ENCODE measurements at regions not wholly inside any gene's neighbourhood (a gene's known extent, or its start where the extent isn't known, plus 50 kb on each side); places are given as distances from the start of the nearest gene placed in this dataset.

DNA sequence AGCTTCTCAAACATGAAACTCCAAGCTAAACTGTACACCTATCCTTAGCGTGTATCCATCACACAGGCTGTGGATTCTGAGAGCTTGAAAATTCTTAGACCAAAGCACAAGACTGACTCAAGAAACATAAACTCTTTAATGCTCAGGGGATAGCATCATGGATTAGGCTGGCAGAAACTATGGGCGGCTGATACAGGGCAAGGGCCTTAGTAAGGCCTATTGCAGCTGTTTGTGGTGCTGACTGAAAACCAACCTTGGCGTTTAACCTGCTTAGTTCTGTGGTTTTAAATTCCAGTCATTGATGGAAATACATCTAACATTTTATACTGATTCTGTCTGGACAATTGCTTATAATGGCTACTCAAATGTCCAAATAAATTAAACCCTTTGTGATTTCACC is 183.7 kb downstream of the TLR4 start:
- Histone ChIP-seq H4K20me1 (ENCODE audit: insufficient read depth) (no peaks in the 10 kb centered on the region), H3K79me2 (replicated peaks; ENCODE audit: insufficient read depth, low read length) (no peaks in the 10 kb centered on the region), H3K36me3 (ENCODE audit: insufficient read depth, low read length) (no peaks in the 10 kb centered on the region), H3K4me3 (ENCODE audit: low read length) (no peak overlapping the region), H3K4me2 (ENCODE audit: low read length) (no peak overlapping the region), H3K27me3 (ENCODE audit: insufficient read depth, low read depth, low read length) (no peaks in the 10 kb centered on the region), H3K9me2 (ENCODE audit: insufficient read depth, low read length) (no peaks in the 10 kb centered on the region), H3K9ac (ENCODE audit: low read length) (no peak overlapping the region), H2AFZ (ENCODE audit: low read depth, low read length) (no peak overlapping the region), H3K9me3 (ENCODE audit: low read length) (no peaks in the 10 kb centered on the region), H3F3A (ENCODE audit: insufficient read depth, low read length, poor library complexity, severe bottlenecking) (no peaks in the 10 kb centered on the region), H3K27ac (ENCODE audit: low read length) (no peak overlapping the region)
- TF ChIP-seq EP300 (conservative IDR thresholded peaks at IDR 0.05; ENCODE audit: poor library complexity, severe bottlenecking) (no peak), RAD21 (conservative IDR thresholded peaks at IDR 0.05) (no peak), POLR2AphosphoS5 (IDR thresholded peaks at IDR 0.05) (no peak), SMC3 (conservative IDR thresholded peaks at IDR 0.05; ENCODE audit: poor library complexity) (no peak), TAF1 (IDR thresholded peaks at IDR 0.05; ENCODE audit: low read depth) (no peak), MXI1 (conservative IDR thresholded peaks at IDR 0.05; ENCODE audit: poor library complexity, severe bottlenecking) (no peak), EZH2 (IDR thresholded peaks at IDR 0.05; ENCODE audit: borderline replicate concordance, insufficient read depth, low read length, poor library complexity, severe bottlenecking) (no peak)
- TF ChIP-seq, protein P1, sequence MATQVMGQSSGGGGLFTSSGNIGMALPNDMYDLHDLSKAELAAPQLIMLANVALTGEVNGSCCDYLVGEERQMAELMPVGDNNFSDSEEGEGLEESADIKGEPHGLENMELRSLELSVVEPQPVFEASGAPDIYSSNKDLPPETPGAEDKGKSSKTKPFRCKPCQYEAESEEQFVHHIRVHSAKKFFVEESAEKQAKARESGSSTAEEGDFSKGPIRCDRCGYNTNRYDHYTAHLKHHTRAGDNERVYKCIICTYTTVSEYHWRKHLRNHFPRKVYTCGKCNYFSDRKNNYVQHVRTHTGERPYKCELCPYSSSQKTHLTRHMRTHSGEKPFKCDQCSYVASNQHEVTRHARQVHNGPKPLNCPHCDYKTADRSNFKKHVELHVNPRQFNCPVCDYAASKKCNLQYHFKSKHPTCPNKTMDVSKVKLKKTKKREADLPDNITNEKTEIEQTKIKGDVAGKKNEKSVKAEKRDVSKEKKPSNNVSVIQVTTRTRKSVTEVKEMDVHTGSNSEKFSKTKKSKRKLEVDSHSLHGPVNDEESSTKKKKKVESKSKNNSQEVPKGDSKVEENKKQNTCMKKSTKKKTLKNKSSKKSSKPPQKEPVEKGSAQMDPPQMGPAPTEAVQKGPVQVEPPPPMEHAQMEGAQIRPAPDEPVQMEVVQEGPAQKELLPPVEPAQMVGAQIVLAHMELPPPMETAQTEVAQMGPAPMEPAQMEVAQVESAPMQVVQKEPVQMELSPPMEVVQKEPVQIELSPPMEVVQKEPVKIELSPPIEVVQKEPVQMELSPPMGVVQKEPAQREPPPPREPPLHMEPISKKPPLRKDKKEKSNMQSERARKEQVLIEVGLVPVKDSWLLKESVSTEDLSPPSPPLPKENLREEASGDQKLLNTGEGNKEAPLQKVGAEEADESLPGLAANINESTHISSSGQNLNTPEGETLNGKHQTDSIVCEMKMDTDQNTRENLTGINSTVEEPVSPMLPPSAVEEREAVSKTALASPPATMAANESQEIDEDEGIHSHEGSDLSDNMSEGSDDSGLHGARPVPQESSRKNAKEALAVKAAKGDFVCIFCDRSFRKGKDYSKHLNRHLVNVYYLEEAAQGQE (IDR thresholded peaks at IDR 0.05; ENCODE audit: borderline replicate concordance): no peak
- TF ChIP-seq, protein P2, sequence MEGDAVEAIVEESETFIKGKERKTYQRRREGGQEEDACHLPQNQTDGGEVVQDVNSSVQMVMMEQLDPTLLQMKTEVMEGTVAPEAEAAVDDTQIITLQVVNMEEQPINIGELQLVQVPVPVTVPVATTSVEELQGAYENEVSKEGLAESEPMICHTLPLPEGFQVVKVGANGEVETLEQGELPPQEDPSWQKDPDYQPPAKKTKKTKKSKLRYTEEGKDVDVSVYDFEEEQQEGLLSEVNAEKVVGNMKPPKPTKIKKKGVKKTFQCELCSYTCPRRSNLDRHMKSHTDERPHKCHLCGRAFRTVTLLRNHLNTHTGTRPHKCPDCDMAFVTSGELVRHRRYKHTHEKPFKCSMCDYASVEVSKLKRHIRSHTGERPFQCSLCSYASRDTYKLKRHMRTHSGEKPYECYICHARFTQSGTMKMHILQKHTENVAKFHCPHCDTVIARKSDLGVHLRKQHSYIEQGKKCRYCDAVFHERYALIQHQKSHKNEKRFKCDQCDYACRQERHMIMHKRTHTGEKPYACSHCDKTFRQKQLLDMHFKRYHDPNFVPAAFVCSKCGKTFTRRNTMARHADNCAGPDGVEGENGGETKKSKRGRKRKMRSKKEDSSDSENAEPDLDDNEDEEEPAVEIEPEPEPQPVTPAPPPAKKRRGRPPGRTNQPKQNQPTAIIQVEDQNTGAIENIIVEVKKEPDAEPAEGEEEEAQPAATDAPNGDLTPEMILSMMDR (IDR thresholded peaks at IDR 0.05; ENCODE audit: poor library complexity, severe bottlenecking): no peak

DNA sequence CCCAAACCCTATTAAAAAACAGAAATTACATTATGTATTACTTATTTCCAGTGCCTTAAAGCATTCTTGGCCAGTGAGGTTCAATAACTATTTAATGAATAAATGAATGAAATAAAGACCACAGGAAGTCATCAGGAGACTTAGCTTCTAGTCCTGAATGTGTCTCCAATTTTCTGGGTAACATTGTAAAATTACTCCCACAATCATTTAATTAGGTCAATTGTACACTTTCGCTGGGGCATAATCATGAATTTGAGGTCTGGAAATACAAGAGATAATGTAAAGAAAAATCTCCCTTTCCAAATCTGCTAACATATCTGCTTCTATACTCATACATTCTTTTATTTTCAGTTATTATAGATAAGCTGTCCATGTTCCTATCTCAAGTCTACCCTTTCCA is 199.2 kb downstream of the TLR4 start:
- Histone ChIP-seq H3K36me3 (ENCODE audit: insufficient read depth, low read length) (no peaks in the 10 kb centered on the region), H3K9me3 (ENCODE audit: low read length) (no peaks in the 10 kb centered on the region), H3K9me2 (ENCODE audit: insufficient read depth, low read length) (no peaks in the 10 kb centered on the region), H3K4me2 (ENCODE audit: low read length) (no peak overlapping the region), H3K27me3 (ENCODE audit: insufficient read depth, low read depth, low read length) (no peaks in the 10 kb centered on the region), H3F3A (ENCODE audit: insufficient read depth, low read length, poor library complexity, severe bottlenecking) (no peaks in the 10 kb centered on the region), H3K4me3 (ENCODE audit: low read length) (no peak overlapping the region), H4K20me1 (ENCODE audit: insufficient read depth) (no peaks in the 10 kb centered on the region), H2AFZ (ENCODE audit: low read depth, low read length) (no peak overlapping the region), H3K79me2 (replicated peaks; ENCODE audit: insufficient read depth, low read length) (no peaks in the 10 kb centered on the region), H3K27ac (ENCODE audit: low read length) (no peak overlapping the region), H3K9ac (ENCODE audit: low read length) (no peak overlapping the region)
- TF ChIP-seq, protein P1 (IDR thresholded peaks at IDR 0.05; ENCODE audit: borderline replicate concordance): no peak
- TF ChIP-seq EZH2 (IDR thresholded peaks at IDR 0.05; ENCODE audit: borderline replicate concordance, insufficient read depth, low read length, poor library complexity, severe bottlenecking) (no peak), SMC3 (conservative IDR thresholded peaks at IDR 0.05; ENCODE audit: poor library complexity) (no peak), TAF1 (IDR thresholded peaks at IDR 0.05; ENCODE audit: low read depth) (no peak), MXI1 (conservative IDR thresholded peaks at IDR 0.05; ENCODE audit: poor library complexity, severe bottlenecking) (no peak)
- TF ChIP-seq, protein P2 (IDR thresholded peaks at IDR 0.05; ENCODE audit: poor library complexity, severe bottlenecking): no peak

Data from neural cell (in vitro differentiated cells).